NCI-H2196 treated with DMSO at 0.1 percent for 48 hours (cell line): ENCODE measurements at regions not wholly inside any gene's neighbourhood (a gene's known extent, or its start where the extent isn't known, plus 50 kb on each side); places are given as distances from the start of the nearest gene placed in this dataset.
"Not testable (repeated sequence)": the region's sequence is repeated elsewhere in the genome, so short reads cannot be mapped to it uniquely, and the experiment has no call there.

Source experiments
- DNase-seq: peaks from one replicate; lab custom pipeline; 2025; ENCODE audit not compliant: unreplicated experiment; lab: John Stamatoyannopoulos, UW

- DNase-seq: no peak
Measured at GRCh38 chr22:47324435-47324990, 562.1 kb downstream of the TBC1D22A start.

GRCh38 chr22:47323518-47323917 is 561.1 kb downstream of the TBC1D22A start:
- DNase-seq: no peak

DNA sequence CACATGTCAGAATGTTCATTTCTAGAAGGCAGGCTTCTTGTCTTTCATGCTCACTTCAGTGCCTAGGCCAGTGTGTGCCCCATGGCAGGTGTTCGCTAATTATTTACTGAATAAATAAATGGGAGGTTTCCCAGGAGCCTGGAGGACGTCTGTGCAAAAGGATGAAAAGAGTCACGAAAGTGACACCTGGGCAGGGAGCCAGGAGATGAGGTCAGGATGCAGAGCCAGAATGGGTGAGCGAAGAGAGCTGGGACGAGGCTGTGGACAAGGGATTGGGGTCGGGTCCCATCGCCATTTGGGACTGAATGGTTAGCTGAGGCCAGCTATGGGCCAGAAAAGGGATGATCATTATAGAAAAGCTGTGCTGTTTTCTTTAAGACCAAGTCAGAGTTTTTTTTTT is 560.4 kb downstream of the TBC1D22A start:
- no peak for DNase-seq

DNA sequence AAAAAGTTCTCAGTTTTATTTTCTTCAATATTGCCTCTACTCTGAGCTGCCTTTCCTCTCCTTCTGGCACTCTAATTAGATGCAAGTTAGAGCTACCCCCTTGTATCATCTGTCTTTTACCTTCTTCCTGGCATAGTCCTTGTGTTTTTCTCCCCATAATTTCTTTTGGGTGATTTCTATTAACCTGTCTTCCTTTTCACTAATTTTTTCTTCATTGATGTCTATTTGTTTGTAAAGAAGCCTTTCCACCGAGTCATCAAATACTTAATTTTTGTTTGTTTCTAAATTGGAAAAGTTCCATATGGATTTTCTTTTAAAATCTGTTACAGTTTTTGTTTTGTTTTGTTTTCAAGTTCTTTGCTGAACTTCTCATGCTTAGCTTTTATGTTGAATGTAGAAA is 558.1 kb downstream of the TBC1D22A start:
- no peak for DNase-seq

DNA sequence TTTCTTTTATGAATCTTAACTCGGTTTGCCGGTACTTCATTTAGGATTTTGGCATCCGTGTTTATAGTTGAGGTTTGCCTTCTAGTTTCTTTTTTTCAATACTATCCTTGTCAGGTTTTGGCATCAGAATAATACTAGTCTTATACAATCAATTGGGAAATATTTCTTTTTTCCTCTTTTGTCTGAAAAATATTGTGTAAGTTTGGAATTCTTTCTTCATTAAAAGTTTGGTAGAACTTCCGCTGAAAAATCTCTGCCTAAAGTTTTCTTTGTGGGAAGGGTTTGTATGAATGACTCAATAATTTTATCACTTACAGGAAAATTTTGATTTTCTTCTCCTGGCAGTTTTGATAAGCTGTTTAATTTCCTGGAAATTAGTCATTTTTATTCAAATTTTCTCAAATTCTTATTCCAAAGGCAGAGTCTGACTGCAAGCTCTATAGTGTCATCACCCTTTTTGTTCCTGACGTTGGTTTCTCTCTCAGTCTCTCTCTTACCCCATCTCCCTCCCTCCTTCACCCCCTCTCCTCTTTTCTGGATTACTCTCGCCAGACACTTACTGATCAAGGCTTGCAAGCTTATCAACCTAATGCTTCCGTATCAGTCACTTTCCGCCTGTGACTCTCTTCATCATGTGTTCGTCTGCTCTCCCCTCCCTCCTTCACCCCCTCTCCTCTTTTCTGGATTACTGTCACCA is 555.7 kb downstream of the TBC1D22A start:
- no peak for DNase-seq

DNA sequence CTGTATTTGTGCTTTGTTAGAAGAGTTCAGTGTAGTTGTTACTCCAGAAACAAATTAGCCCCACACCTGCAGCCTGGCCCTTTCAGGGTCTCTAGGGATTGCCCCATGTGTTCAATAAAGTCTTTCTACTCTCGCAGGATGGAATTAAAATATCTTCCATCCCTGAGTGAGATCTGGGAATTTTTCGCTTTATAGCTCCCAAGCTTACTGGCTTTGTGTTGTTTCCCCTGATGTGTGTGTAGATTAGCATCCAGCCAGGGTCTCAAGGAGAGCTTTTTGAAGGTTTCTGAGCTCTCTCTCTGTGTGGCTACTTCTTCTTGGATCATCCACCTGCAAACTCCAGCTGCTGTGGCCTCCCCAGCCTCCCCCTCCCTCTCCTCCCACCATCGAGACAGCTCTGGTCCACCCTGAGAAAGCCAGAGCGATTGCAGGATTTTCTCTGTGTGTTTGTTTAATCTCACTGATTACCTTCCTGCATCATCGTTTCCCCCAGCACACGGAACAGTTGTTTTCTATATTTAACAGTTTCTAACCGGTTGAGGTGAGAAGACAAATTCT is 553.5 kb downstream of the TBC1D22A start:
- DNase-seq: no peak

- DNase-seq: no peak
Measured at GRCh38 chr22:47310601-47311000, 548.2 kb downstream of the TBC1D22A start.

GRCh38 chr22:47309946-47310345 is 547.5 kb downstream of the TBC1D22A start:
- DNase-seq: no peak

- no peak for DNase-seq
Measured at GRCh38 chr22:47309476-47309875, 547.0 kb downstream of the TBC1D22A start.

DNA sequence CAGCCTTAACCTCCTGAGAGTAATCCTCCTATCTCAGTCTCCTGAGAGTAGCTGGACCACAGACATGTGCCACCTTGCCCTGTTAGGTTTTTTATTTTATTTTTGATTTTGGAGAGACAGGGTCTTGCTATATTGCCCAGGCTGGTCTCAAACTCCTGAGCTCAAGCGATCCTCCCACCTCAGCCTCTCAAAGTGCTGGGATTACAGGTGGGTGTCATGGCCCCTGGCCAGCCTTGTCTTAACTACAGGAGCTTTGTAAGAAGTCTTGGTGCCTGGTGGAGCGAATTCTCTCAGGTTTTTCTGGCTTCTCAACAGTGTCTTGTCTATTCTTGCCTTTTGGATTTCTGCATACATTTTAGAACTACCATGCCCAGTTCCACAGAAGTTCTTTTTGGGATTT is 546.4 kb downstream of the TBC1D22A start:
- DNase-seq: no peak

GRCh38 chr22:47307822-47308221 is 545.4 kb downstream of the TBC1D22A start:
- no peak for DNase-seq

DNA sequence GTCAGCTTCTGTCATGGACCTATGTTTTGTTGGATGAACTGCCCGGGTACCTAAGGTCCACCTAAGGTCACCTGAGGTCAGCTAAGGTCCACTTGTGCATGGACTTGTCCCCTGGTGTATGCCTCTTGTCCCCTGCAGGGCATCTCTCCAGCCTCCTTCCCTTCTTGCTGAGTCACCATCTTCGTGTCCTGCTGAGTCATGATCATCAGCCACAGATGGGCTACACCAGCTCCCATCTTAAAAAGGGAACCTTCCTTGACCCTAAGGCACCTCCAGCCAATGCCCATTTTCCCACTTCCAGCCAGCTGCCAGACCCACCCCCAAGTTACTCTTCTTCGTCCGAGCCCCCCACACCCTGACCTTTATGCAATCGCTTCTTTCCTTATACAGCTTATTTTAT is 544.9 kb downstream of the TBC1D22A start:
- no peak for DNase-seq

DNA sequence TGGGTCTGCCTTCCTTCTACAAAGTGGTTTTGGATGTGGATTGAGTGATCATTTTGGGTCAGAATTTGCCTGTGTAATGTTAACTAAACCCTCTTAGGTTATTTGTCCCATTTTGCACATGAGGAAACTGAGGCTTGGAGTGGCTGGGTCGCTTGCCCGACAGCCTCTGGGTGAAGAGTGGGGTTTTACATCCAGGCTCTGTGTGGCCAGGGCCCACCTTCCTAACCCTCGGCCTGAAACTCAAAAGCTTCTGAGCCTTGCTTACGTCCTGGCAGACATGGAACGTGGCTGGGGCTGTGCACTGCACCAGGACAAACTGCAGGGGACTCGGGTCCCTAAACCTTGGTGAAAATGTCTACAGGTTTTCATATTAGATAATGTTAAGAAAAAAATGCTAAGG is 542.4 kb downstream of the TBC1D22A start:
- no peak for DNase-seq

GRCh38 chr22:47304191-47304831 is 541.9 kb downstream of the TBC1D22A start:
- DNase-seq: no peak

GRCh38 chr22:47303161-47303890 is 540.9 kb downstream of the TBC1D22A start:
- DNase-seq: no peak

DNA sequence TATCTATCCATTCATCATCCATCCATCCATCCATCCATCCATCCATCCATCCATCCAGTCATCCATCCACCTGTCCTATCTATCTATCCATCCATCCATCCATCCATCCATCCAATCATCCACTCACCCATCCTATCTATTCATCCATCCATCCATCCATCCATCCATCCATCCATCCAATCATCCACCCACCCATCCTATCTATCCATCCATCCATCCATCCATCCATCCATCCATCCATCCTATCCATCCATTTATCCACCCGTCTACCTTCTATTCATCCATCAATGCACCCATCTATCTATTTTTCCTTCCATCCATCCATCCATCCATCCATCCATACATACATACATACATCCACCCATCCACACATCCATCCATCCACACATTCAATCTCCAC is 540.1 kb downstream of the TBC1D22A start:
- DNase-seq: not testable (repeated sequence)

DNA sequence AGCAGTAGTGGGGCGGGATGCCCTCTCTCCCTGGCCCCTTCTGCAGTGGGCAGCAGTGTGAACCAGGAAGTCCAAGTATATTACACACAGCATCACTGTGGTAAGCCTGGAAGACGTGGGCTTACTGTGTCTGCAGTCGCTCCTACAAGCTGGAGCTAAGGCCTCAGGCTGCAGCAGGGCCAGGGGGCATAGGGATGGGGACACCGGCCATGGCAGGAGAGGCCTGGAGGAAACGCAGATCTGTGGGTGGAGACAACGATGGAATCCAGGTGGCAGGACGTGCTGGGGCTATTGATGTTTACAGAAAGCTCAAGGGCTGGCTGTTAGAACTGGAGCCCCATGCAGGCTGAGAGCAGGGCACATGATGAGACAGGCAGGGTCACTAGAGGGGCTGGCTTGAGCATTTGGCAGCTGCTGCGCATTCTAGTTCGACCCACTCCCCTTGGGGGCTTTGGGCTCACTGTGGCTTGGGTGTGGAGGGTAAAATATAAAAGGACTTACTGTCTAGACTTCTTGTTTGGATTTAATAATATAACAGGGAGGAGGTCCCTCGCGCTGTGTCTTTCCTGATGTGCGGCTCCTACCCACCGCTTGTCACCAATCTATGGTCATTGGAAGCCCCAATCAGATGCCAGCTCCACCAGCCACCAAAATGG is 539.5 kb downstream of the TBC1D22A start:
- DNase-seq: no peak

DNA sequence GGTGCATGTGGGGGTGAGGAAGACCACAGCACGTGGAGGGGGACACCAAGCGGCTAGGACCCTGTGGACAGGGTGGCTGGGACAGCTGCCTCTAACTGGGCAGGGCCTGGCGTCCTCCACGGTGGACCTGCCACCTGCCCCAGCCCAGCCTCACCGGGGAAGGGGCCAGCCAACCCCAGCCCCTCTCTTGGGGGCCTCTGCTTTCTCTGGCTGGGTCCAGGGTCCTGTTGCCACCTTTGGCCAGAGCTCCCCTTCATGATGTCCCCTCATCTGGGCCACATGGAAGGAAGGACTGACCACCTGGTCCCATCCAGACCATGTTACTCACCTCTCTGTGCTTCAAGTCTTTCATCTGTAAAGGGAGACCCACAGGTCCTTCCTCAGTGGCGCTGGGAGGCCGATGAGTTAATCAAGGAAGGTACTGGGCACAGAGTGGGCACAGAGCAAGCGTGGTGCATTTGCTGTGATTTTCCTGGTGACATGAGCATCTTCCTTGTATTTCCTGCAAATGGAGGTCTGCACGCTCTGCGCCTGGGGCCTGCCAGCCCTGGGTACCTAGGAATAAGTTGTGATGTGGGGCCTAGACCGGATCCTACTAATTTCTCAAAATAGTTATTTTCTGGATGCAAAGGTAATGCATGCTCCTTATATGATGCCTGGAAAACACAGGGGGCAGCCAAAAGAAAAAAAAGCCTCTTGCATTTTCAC is 538.4 kb downstream of the TBC1D22A start:
- no peak for DNase-seq

DNA sequence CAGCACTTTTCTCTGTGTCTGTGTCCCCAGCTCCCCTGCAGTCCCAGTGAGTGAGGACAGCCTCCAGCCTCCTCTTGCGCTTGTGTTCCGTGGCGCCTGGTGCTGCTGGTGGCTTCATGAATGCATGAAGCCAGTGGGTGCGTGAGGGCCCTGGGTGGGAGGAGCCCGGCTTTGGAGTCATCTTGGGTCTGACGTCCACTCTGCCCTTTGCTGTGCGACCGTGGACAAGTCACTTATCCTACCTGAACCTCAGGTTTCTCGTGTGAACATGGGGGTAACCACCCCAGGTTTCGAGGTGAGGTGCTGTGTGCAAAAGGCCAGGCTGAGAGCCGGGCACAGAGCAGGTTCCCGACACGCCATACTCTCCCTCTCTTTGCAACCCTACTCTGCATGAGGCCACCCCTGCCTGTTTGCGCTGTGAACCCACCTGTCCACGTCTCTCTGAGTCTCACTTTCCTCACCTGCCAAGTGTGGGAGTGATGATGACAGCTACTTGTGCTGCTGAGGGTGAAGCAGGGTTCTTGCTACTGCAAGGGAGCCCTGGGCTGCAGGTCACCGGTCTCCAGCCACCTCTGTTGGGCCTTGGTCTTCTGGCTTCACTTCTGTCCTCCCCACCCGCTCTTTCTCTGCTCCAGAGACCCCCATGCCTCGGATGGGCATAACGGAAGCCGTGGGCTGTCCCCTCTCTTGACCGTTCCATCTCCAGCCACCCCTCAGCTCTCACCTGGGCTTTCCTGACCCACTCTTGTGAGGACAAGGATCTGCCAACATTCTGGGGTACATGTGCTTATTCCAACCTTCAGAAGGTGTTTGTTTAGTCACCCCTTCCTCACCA is 537.6 kb downstream of the TBC1D22A start:
- no peak for DNase-seq
